HepG2 (cell line): ENCODE measurements at regions not wholly inside any gene's neighbourhood (a gene's known extent, or its start where the extent isn't known, plus 50 kb on each side); places are given as distances from the start of the nearest gene placed in this dataset.

Experiments
- ATAC-seq: fragments of 200-7000 bp; cut with Tn5 transposase; 3 replicates; pipeline ENCODE4 v1.9.1; 2020; ENCODE audit warnings: mild to moderate bottlenecking, moderate library complexity
- BruUV-seq: library from RNA; stranded (reverse); fragments of 400-500 nt; replicated peaks from 2 replicates; lab custom pipeline; 2021; lab: Mats Ljungman, UMichigan
- CTCF ChIA-PET: fragments of 300-600 bp; formaldehyde crosslinking; extraction: SDS; loops from one replicate; lab custom pipeline; 2021; ENCODE audit warnings: low total read pairs, inconsistent platforms, low intra/inter-chr PET ratio; lab: Yijun Ruan, JAX
- POLR2A ChIA-PET: fragments of 350-600 bp; sonication (Branson Sonifier 250); formaldehyde crosslinking; loops from one replicate; lab custom pipeline; 2020; ENCODE audit warnings: antibody characterized with exemption, inconsistent platforms; lab: Yijun Ruan, JAX
- DNase-seq: peaks from one replicate; pipeline ENCODE4 v3.0.0-alpha.2; 2015; ENCODE audit warnings: low spot score
- FAIRE-seq: peaks from 3 replicates; lab custom pipeline; 2011; peaks lifted over from hg19 to GRCh38; lab: Jason Lieb, UNC
- H2AFZ ChIP-seq: one replicate; pipeline ENCODE4 v1.6.1; 2011; ENCODE audit warnings: low read length, inconsistent platforms
- H3K27ac ChIP-seq: fragments of 300-600 bp; 3 replicates; pipeline ENCODE4 v1.8.0; 2011; ENCODE audit warnings: mixed run types, mild to moderate bottlenecking, mixed read lengths, low read length, inconsistent platforms; ENCODE audit not compliant: insufficient read depth; ENCODE audit errors: extremely low read length
- H3K27me3 ChIP-seq, 2 experiments: fragments of 200-600 bp in 1 of 2; 2 replicates in 1 of 2; 3 replicates in 1 of 2; pipeline versions ENCODE4 v1.6.0 to v1.8.0; 2011; ENCODE audit warnings: low read length in 2 of 2, mild to moderate bottlenecking in 2 of 2, moderate library complexity in 2 of 2, inconsistent platforms in 1 of 2; ENCODE audit not compliant: insufficient read depth in 2 of 2, control insufficient read depth in 1 of 2
- H3K36me3 ChIP-seq, 2 experiments: fragments of 200-600 bp in 1 of 2; replicated peaks in 1 of 2; 2 replicates in 1 of 2; 3 replicates in 1 of 2; pipeline versions ENCODE4 v1.5.1 to v1.8.0; 2011; ENCODE audit warnings: low read length in 2 of 2, inconsistent platforms in 1 of 2; ENCODE audit not compliant: insufficient read depth in 2 of 2, control insufficient read depth in 1 of 2
- H3K4me1 ChIP-seq: 2 replicates; pipeline ENCODE4 v1.5.1; 2012; ENCODE audit warnings: low read length, inconsistent platforms; ENCODE audit not compliant: insufficient read depth
- H3K4me2 ChIP-seq: 2 replicates; pipeline ENCODE4 v1.6.0; 2011; ENCODE audit warnings: low read depth, low read length, inconsistent platforms
- H3K4me3 ChIP-seq, 3 experiments: fragments of 200-600 bp in 1 of 3; sonication (generic), shearing (Covaris generic) in 1 of 3; replicated peaks in 1 of 3; 2 replicates each; pipeline ENCODE4 v1.5.1; 2011 to 2016; ENCODE audit warnings: low read length in 3 of 3, inconsistent platforms in 2 of 3, low read depth in 2 of 3, mild to moderate bottlenecking in 2 of 3, control low read depth in 1 of 3, mixed read lengths in 1 of 3; ENCODE audit not compliant: insufficient read depth in 1 of 3
- H3K79me2 ChIP-seq: one replicate; pipeline ENCODE4 v1.6.1; 2011; ENCODE audit warnings: low read length, inconsistent platforms; ENCODE audit not compliant: insufficient read depth
- H3K9ac ChIP-seq: 2 replicates; pipeline ENCODE4 v1.6.0; 2011; ENCODE audit warnings: mild to moderate bottlenecking, low read depth, low read length, inconsistent platforms; ENCODE audit not compliant: insufficient read depth
- H3K9me3 ChIP-seq: 2 replicates; pipeline ENCODE4 v1.5.1; 2012; ENCODE audit warnings: mild to moderate bottlenecking, low read length
- H4K20me1 ChIP-seq: 2 replicates; pipeline ENCODE4 v1.6.0; 2011; ENCODE audit warnings: inconsistent platforms, mild to moderate bottlenecking, low read length, moderate library complexity; ENCODE audit not compliant: insufficient read depth
- EED ChIP-seq: sonication (generic); formaldehyde crosslinking; IDR thresholded peaks from 2 replicates; pipeline ENCODE4 v1.5.0; 2020; ENCODE audit warnings: mild to moderate bottlenecking, missing genetic modification reagents
- HOMEZ ChIP-seq: IDR thresholded peaks from 2 replicates; pipeline ENCODE4 v1.6.1; 2016; ENCODE audit warnings: low read depth
- IRF9 ChIP-seq: sonication (generic); formaldehyde crosslinking; IDR thresholded peaks from 2 replicates; pipeline ENCODE4 v1.8.0; 2022; ENCODE audit warnings: missing genetic modification reagents, mild to moderate bottlenecking, borderline replicate concordance
- ISX ChIP-seq: sonication (generic); formaldehyde crosslinking; conservative IDR thresholded peaks from 2 replicates; pipeline ENCODE4 v1.5.0; 2020; ENCODE audit warnings: missing genetic modification reagents
- PLSCR1 ChIP-seq: sonication (generic); formaldehyde crosslinking; IDR thresholded peaks from 2 replicates; pipeline ENCODE4 v1.5.0; 2020; ENCODE audit warnings: missing genetic modification reagents, mild to moderate bottlenecking, borderline replicate concordance
- RAD51 ChIP-seq: fragments of 450-650 bp; IDR thresholded peaks from 2 replicates; pipeline ENCODE4 v1.6.1; 2016; ENCODE audit warnings: borderline replicate concordance
- ZFP37 ChIP-seq: sonication (generic); formaldehyde crosslinking; IDR thresholded peaks from 2 replicates; pipeline ENCODE4 v1.4.0; 2020; ENCODE audit warnings: missing genetic modification reagents, borderline replicate concordance
- ZNF124 ChIP-seq: sonication (generic); formaldehyde crosslinking; IDR thresholded peaks from 2 replicates; pipeline ENCODE4 v1.4.0; 2020; ENCODE audit warnings: missing genetic modification reagents
- ZNF17 ChIP-seq: sonication (generic); formaldehyde crosslinking; IDR thresholded peaks from 2 replicates; pipeline ENCODE4 v1.5.0; 2020; ENCODE audit warnings: mild to moderate bottlenecking, missing genetic modification reagents
- ZNF333 ChIP-seq: sonication (generic); formaldehyde crosslinking; IDR thresholded peaks from 2 replicates; pipeline ENCODE4 v1.4.0; 2020; ENCODE audit warnings: mild to moderate bottlenecking, missing genetic modification reagents, borderline replicate concordance
- ZNF441 ChIP-seq: sonication (generic); formaldehyde crosslinking; IDR thresholded peaks from 2 replicates; pipeline ENCODE4 v1.7.0; 2021; ENCODE audit warnings: missing genetic modification reagents, borderline replicate concordance
- ZNF678 ChIP-seq: sonication (generic); formaldehyde crosslinking; IDR thresholded peaks from 2 replicates; pipeline ENCODE4 v1.4.0; 2020; ENCODE audit warnings: mild to moderate bottlenecking, missing genetic modification reagents
- ZNF777 ChIP-seq: sonication (generic); formaldehyde crosslinking; IDR thresholded peaks from 2 replicates; pipeline ENCODE4 v1.4.0; 2020; ENCODE audit warnings: missing genetic modification reagents
- WGBS: methylation state at CpG from one replicate; pipeline ENCODE4 v1.1.6; 2017; ENCODE audit warnings: low lambda C conversion rate; 5-methylcytosine and 5-hydroxymethylcytosine counted together
- in situ Hi-C: cut with HindIII; loops from 2 replicates; pipeline ENCODE4 v1.10.0; 2017; ENCODE audit warnings: low pct_unique_long_range_greater_than_20kb; ENCODE audit not compliant: extremely low pct_ligation_motif_present
- intact Hi-C: fragments of 100-400 bp; cut with micrococcal nuclease; formaldehyde crosslinking; loops from one replicate; pipeline ENCODE4 v1.10.0; 2022; ENCODE audit not compliant: unreplicated experiment
- TF ChIP-seq, protein P1 (sequence below): IDR thresholded peaks from 2 replicates; pipeline ENCODE4 v1.6.1; 2016; ENCODE audit warnings: mild to moderate bottlenecking, missing biosample characterization, missing genetic modification reagents
- TF ChIP-seq, protein P2 (sequence below): sonication (generic); formaldehyde crosslinking; conservative IDR thresholded peaks from 2 replicates; pipeline ENCODE4 v1.4.0; 2020; ENCODE audit warnings: mild to moderate bottlenecking, missing genetic modification reagents, moderate library complexity

- TF ChIP-seq EED (CRISPR knock-in tag): no peak
- no peak for TF ChIP-seq ZNF333 (CRISPR knock-in tag)
- no peak for TF ChIP-seq ZNF678 (CRISPR knock-in tag)
- TF ChIP-seq ZFP37 (CRISPR knock-in tag): no peak
- TF ChIP-seq, protein P1, sequence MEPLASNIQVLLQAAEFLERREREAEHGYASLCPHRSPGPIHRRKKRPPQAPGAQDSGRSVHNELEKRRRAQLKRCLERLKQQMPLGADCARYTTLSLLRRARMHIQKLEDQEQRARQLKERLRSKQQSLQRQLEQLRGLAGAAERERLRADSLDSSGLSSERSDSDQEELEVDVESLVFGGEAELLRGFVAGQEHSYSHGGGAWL: no peak
- no peak for TF ChIP-seq HOMEZ (CRISPR knock-in tag)
- no peak for TF ChIP-seq PLSCR1 (CRISPR knock-in tag)
- TF ChIP-seq ZNF441 (CRISPR knock-in tag): no peak
- no peak for TF ChIP-seq ZNF124
- no peak for TF ChIP-seq ZNF17 (CRISPR knock-in tag)
- no peak for TF ChIP-seq RAD51
- no peak for TF ChIP-seq IRF9
- no peak for TF ChIP-seq ZNF777 (CRISPR knock-in tag)
- TF ChIP-seq, protein P2, sequence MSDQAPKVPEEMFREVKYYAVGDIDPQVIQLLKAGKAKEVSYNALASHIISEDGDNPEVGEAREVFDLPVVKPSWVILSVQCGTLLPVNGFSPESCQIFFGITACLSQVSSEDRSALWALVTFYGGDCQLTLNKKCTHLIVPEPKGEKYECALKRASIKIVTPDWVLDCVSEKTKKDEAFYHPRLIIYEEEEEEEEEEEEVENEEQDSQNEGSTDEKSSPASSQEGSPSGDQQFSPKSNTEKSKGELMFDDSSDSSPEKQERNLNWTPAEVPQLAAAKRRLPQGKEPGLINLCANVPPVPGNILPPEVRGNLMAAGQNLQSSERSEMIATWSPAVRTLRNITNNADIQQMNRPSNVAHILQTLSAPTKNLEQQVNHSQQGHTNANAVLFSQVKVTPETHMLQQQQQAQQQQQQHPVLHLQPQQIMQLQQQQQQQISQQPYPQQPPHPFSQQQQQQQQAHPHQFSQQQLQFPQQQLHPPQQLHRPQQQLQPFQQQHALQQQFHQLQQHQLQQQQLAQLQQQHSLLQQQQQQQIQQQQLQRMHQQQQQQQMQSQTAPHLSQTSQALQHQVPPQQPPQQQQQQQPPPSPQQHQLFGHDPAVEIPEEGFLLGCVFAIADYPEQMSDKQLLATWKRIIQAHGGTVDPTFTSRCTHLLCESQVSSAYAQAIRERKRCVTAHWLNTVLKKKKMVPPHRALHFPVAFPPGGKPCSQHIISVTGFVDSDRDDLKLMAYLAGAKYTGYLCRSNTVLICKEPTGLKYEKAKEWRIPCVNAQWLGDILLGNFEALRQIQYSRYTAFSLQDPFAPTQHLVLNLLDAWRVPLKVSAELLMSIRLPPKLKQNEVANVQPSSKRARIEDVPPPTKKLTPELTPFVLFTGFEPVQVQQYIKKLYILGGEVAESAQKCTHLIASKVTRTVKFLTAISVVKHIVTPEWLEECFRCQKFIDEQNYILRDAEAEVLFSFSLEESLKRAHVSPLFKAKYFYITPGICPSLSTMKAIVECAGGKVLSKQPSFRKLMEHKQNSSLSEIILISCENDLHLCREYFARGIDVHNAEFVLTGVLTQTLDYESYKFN (CRISPR knock-in tag): no peak
- no peak for TF ChIP-seq ISX (CRISPR knock-in tag)
- Histone ChIP-seq H2AFZ (no peak overlapping the region), H4K20me1 (no peaks in the 10 kb centered on the region), H3K9me3 (no peaks in the 10 kb centered on the region), H3K36me3 (no peaks in the 10 kb centered on the region), H3K27me3 (no peaks in the 10 kb centered on the region; a peak in 1 of 5 replicates), H3K79me2 (no peaks in the 10 kb centered on the region), H3K4me2 (no peak overlapping the region), H3K4me3 (no peak overlapping the region), H3K27ac (no peak overlapping the region), H3K4me1 (no peaks in the 10 kb centered on the region), H3K9ac (no peak overlapping the region)
- in situ Hi-C loops: no loop called here
- 17% methylated on average over 6 of the region's 6 CpGs for WGBS
- FAIRE-seq: no peak
- DNase-seq: no peak
- BruUV-seq: no TSS peak
- ChIA-PET POLR2A (no interaction called here), CTCF (no interaction called here)
- intact Hi-C loops: no loop called here
- no peak for ATAC-seq
These were observed 154.1 kb downstream of the EN1 start for GRCh38 chr2:118693287-118693822.
